PC-3 (cell line): ENCODE measurements at regions not wholly inside any gene's neighbourhood (a gene's known extent, or its start where the extent isn't known, plus 50 kb on each side); places are given as distances from the start of the nearest gene placed in this dataset.

Experiments
- EZH2 ChIP-seq: fragments of 300-600 bp; sonication (generic); IDR thresholded peaks from one replicate; pipeline ENCODE4 v1.6.1; 2017; ENCODE audit warnings: antibody characterized with exemption, mild to moderate bottlenecking, low read length; ENCODE audit not compliant: unreplicated experiment
- TF ChIP-seq, protein P1 (sequence below): fragments of 300-600 bp; sonication (generic); conservative IDR thresholded peaks from 2 replicates; pipeline ENCODE4 v1.5.1; 2017; ENCODE audit warnings: antibody characterized with exemption, low read depth, mild to moderate bottlenecking, low read length

DNA sequence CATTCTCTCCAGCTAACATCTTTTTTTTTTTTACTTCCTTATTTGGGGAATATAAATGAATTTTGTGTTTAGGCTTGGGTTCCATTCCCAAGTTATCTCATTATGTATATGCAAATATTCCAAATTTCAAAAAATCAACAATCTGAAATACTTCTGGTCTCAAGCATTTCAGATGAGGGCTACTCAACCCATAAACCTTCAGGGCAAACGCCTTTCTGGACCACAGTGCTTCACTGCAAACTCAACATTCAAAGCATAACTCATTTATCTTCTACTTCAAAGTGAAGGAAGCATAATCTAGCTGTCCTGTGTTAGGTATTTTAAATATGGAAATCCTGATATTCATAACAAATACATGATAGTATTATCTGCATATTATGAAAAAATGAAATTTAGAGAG lies 161.7 kb upstream of the PGR start:
- TF ChIP-seq, protein P1, sequence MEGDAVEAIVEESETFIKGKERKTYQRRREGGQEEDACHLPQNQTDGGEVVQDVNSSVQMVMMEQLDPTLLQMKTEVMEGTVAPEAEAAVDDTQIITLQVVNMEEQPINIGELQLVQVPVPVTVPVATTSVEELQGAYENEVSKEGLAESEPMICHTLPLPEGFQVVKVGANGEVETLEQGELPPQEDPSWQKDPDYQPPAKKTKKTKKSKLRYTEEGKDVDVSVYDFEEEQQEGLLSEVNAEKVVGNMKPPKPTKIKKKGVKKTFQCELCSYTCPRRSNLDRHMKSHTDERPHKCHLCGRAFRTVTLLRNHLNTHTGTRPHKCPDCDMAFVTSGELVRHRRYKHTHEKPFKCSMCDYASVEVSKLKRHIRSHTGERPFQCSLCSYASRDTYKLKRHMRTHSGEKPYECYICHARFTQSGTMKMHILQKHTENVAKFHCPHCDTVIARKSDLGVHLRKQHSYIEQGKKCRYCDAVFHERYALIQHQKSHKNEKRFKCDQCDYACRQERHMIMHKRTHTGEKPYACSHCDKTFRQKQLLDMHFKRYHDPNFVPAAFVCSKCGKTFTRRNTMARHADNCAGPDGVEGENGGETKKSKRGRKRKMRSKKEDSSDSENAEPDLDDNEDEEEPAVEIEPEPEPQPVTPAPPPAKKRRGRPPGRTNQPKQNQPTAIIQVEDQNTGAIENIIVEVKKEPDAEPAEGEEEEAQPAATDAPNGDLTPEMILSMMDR = no peak
- TF ChIP-seq EZH2 = no peak
